B cell (primary cell): ENCODE measurements at regions not wholly inside any gene's neighbourhood (a gene's known extent, or its start where the extent isn't known, plus 50 kb on each side); places are given as distances from the start of the nearest gene placed in this dataset.

Experiments used
- ATAC-seq: fragments of 200-7000 bp; cut with Tn5 transposase; one replicate; pipeline ENCODE4 v1.10.0; 2021; ENCODE audit warnings: low read depth, mild to moderate bottlenecking, moderate number of reproducible peaks, moderate library complexity
- CTCF ChIA-PET: fragments of 350-600 bp; sonication (Branson Sonifier 250); formaldehyde crosslinking; loops from one replicate; lab custom pipeline; 2021; ENCODE audit warnings: antibody characterized with exemption, inconsistent platforms; lab: Charles Lee
- POLR2A ChIA-PET: fragments of 350-600 bp; sonication (Branson Sonifier 250); formaldehyde crosslinking; loops from one replicate; lab custom pipeline; 2021; ENCODE audit warnings: antibody characterized with exemption; lab: Charles Lee
- DNase-seq: peaks from one replicate; pipeline ENCODE4 v3.0.0; 2013
- H2AFZ ChIP-seq: 2 replicates; pipeline ENCODE4 v1.6.1; 2012; ENCODE audit warnings: mild to moderate bottlenecking, low read depth, low read length; ENCODE audit not compliant: insufficient read depth, poor library complexity, severe bottlenecking
- H3K27ac ChIP-seq, 2 donors: 1 replicate in 1 of 2; 2 replicates in 1 of 2; pipeline ENCODE4 v1.5.1; 2012 to 2013; ENCODE audit warnings: low read length in 2 of 2, mild to moderate bottlenecking in 2 of 2, moderate library complexity in 1 of 2
- H3K27me3 ChIP-seq, 4 experiments: fragments of 200-600 bp in 1 of 4; sonication (generic) in 1 of 4; replicated peaks in 1 of 4; 1 replicate in 2 of 4; 2 replicates in 2 of 4; pipeline versions ENCODE4 v1.6.1 to v1.7.0; 2013 to 2016; ENCODE audit warnings: low read length in 3 of 4, mild to moderate bottlenecking in 2 of 4, mixed read lengths in 1 of 4, moderate library complexity in 1 of 4; ENCODE audit not compliant: insufficient read depth in 4 of 4, control insufficient read depth in 3 of 4; ENCODE audit errors: control extremely low read depth in 1 of 4
- H3K36me3 ChIP-seq, 2 experiments: replicated peaks in 1 of 2; 1 replicate in 1 of 2; 2 replicates in 1 of 2; pipeline versions ENCODE4 v1.6.1 to v1.7.1; 2013; ENCODE audit warnings: low read length in 1 of 2; ENCODE audit not compliant: insufficient read depth in 2 of 2, control insufficient read depth in 1 of 2; ENCODE audit errors: control extremely low read depth in 1 of 2, extremely low read depth in 1 of 2
- H3K4me1 ChIP-seq, 2 donors: fragments of 200-600 bp in 1 of 2; sonication (generic) in 1 of 2; 1 replicate in 1 of 2; 2 replicates in 1 of 2; pipeline versions ENCODE4 v1.5.1 to v1.6.1; 2013 to 2017; ENCODE audit warnings: low read length in 2 of 2; ENCODE audit not compliant: control insufficient read depth in 2 of 2, insufficient read depth in 2 of 2
- H3K4me2 ChIP-seq: replicated peaks from 2 replicates; pipeline ENCODE3; 2012; ENCODE audit warnings: mild to moderate bottlenecking, low read depth, low read length; ENCODE audit not compliant: poor library complexity, severe bottlenecking
- H3K4me3 ChIP-seq, 5 experiments: fragments of 200-600 bp in 1 of 5; sonication (generic) in 1 of 5; 1 replicate in 3 of 5; 2 replicates in 2 of 5; pipeline versions ENCODE4 v1.5.1 to v1.7.0; 2011 to 2016; ENCODE audit warnings: low read length in 4 of 5, mild to moderate bottlenecking in 4 of 5, low read depth in 2 of 5, control low read depth in 1 of 5, moderate library complexity in 1 of 5; ENCODE audit not compliant: insufficient read depth in 1 of 5; ENCODE audit errors: control extremely low read depth in 1 of 5, extremely low read depth in 1 of 5
- H3K79me2 ChIP-seq: fragments of 200-600 bp; sonication (generic); one replicate; pipeline ENCODE4 v1.6.0; 2016; ENCODE audit warnings: low read length; ENCODE audit not compliant: control insufficient read depth, insufficient read depth
- H3K9ac ChIP-seq: fragments of 200-600 bp; sonication (generic); 2 replicates; pipeline ENCODE4 v1.6.1; 2017; ENCODE audit warnings: mild to moderate bottlenecking, low read length, moderate library complexity
- H3K9me3 ChIP-seq, 3 donors: one replicate each; pipeline versions ENCODE4 v1.6.1 to v1.7.1; 2013; ENCODE audit warnings: low read length in 2 of 3; ENCODE audit not compliant: control insufficient read depth in 2 of 3, insufficient read depth in 1 of 3; ENCODE audit errors: control extremely low read depth in 1 of 3
- H4K20me1 ChIP-seq: 2 replicates; pipeline ENCODE4 v1.6.0; 2012; ENCODE audit warnings: mild to moderate bottlenecking, low read length; ENCODE audit not compliant: insufficient read depth, control insufficient read depth, poor library complexity, severe bottlenecking
- H3K27ac Mint-ChIP-seq: one replicate; pipeline ENCODE4 v1.8.0; 2021; ENCODE audit warnings: mixed read lengths
- H3K27me3 Mint-ChIP-seq: one replicate; pipeline ENCODE4 v1.8.0; 2021; ENCODE audit warnings: mixed read lengths
- H3K4me1 Mint-ChIP-seq: one replicate; pipeline ENCODE4 v1.8.0; 2021; ENCODE audit warnings: mixed read lengths
- H3K4me3 Mint-ChIP-seq: one replicate; pipeline ENCODE4 v1.8.0; 2021; ENCODE audit warnings: mixed read lengths
- H3K9me3 Mint-ChIP-seq: one replicate; pipeline ENCODE4 v1.8.0; 2022; ENCODE audit warnings: mixed read lengths; ENCODE audit not compliant: insufficient read depth
- EZH2 ChIP-seq: IDR thresholded peaks from 2 replicates; pipeline ENCODE4 v1.6.1; 2012; ENCODE audit warnings: borderline replicate concordance, low read depth, mild to moderate bottlenecking, moderate library complexity, low read length; ENCODE audit not compliant: insufficient read depth, poor library complexity, severe bottlenecking
- WGBS: methylation state at CpG from one replicate; pipeline ENCODE4 v1.1.5; 2013; ENCODE audit warnings: missing lambda C conversion rate; ENCODE audit not compliant: insufficient coverage; 5-methylcytosine and 5-hydroxymethylcytosine counted together
- intact Hi-C: fragments of 100-400 bp; cut with micrococcal nuclease; formaldehyde crosslinking; loops from one replicate; pipeline ENCODE4 v1.10.0; 2022
- TF ChIP-seq, protein P1 (sequence below): fragments of 200-600 bp; IDR thresholded peaks from one replicate; pipeline ENCODE4 v1.8.0; 2022; ENCODE audit warnings: antibody characterized with exemption, mild to moderate bottlenecking

DNA sequence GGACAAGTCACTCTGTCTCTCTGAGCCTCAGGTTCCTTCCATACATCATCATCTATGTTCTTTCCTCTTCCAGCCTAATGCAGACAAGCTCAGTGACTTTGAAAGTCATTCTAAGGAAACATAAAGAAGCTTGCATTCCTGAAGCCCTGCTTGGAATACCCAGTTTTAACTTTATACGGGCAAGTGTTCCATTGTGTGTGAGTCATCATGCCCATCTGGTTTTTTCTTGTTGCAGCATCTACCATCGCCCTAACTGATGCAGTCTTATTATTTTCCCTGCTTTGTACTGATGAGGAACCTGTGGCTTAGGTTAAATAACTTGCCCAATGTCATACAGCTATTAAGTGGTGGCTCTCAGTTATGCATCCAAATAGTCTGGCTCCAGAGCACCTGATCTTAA, 177.9 kb upstream of the RAI2 start:
- H3K9me3 Mint-ChIP-seq = no peaks in the 10 kb centered on the region
- intact Hi-C loops = no loop called here
- H3K4me3 Mint-ChIP-seq = no peak overlapping the region
- no peak overlapping the region for H3K4me2 ChIP-seq
- POLR2A ChIA-PET = no interaction called here
- no peak overlapping the region for H2AFZ ChIP-seq
- H4K20me1 ChIP-seq = no peaks in the 10 kb centered on the region
- H3K27ac Mint-ChIP-seq = no peak overlapping the region
- no peak for TF ChIP-seq EZH2
- TF ChIP-seq, protein P1, sequence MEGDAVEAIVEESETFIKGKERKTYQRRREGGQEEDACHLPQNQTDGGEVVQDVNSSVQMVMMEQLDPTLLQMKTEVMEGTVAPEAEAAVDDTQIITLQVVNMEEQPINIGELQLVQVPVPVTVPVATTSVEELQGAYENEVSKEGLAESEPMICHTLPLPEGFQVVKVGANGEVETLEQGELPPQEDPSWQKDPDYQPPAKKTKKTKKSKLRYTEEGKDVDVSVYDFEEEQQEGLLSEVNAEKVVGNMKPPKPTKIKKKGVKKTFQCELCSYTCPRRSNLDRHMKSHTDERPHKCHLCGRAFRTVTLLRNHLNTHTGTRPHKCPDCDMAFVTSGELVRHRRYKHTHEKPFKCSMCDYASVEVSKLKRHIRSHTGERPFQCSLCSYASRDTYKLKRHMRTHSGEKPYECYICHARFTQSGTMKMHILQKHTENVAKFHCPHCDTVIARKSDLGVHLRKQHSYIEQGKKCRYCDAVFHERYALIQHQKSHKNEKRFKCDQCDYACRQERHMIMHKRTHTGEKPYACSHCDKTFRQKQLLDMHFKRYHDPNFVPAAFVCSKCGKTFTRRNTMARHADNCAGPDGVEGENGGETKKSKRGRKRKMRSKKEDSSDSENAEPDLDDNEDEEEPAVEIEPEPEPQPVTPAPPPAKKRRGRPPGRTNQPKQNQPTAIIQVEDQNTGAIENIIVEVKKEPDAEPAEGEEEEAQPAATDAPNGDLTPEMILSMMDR = no peak
- no CpG with 5 or more reads among the region's 2 CpGs for WGBS
- no peaks in the 10 kb centered on the region for H3K27me3 ChIP-seq
- H3K79me2 ChIP-seq = no peaks in the 10 kb centered on the region
- no peaks in the 10 kb centered on the region for H3K27me3 Mint-ChIP-seq
- no peak overlapping the region for H3K27ac ChIP-seq
- H3K9me3 ChIP-seq = no peaks in the 10 kb centered on the region
- H3K9ac ChIP-seq = no peak overlapping the region
- no peaks in the 10 kb centered on the region for H3K36me3 ChIP-seq
- no peak overlapping the region for H3K4me3 ChIP-seq
- no peak for ATAC-seq
- H3K4me1 ChIP-seq = no peaks in the 10 kb centered on the region
- CTCF ChIA-PET = no interaction called here
- no peak for DNase-seq
- no peaks in the 10 kb centered on the region for H3K4me1 Mint-ChIP-seq

- Histone ChIP-seq H3K4me1 (no peaks in the 10 kb centered on the region), H4K20me1 (no peaks in the 10 kb centered on the region), H3K9ac (no peak overlapping the region), H3K79me2 (no peaks in the 10 kb centered on the region), H3K27ac (no peak overlapping the region), H2AFZ (no peak overlapping the region), H3K27me3 (no peaks in the 10 kb centered on the region), H3K4me3 (no peak overlapping the region), H3K36me3 (no peaks in the 10 kb centered on the region), H3K4me2 (no peak overlapping the region), H3K9me3 (no peaks in the 10 kb centered on the region)
- intact Hi-C loops = no loop called here
- no CpG with 5 or more reads among the region's 2 CpGs for WGBS
- TF ChIP-seq EZH2 = no peak
- TF ChIP-seq, protein P1 = no peak
- CTCF ChIA-PET = no interaction called here
- Mint-ChIP-seq H3K27me3 (no peaks in the 10 kb centered on the region), H3K27ac (no peak overlapping the region), H3K9me3 (no peaks in the 10 kb centered on the region), H3K4me3 (no peak overlapping the region), H3K4me1 (no peaks in the 10 kb centered on the region)
- DNase-seq (no peak), ATAC-seq (no peak)
- POLR2A ChIA-PET = no interaction called here
Measured at GRCh38 chrX:18036394-18036793, 175.3 kb upstream of the RAI2 start.
